ENCODE measurements at regions not wholly inside any gene's neighbourhood (a gene's known extent, or its start where the extent isn't known, plus 50 kb on each side); places are given as distances from the start of the nearest gene placed in this dataset.

DNA sequence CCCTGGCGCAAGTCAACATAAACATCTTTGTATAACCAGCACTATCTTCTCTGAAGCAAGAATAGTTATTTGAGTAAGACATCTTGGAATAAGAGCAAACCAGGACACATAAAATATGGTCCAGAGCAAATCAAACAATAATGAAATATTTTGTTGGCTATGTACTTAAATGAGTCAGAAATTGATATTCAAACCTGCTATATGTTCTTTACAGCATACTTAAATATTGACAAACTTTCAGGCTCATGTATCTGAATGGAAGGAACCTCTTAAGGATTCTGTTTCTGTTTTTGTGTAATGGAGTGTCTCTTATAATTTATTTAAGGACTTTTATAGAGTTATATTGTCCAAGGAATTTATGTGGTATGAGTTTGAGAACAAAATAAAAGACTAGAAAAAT lies 747.3 kb downstream of the EFNA5 start:
- TF ChIP-seq, protein P1, sequence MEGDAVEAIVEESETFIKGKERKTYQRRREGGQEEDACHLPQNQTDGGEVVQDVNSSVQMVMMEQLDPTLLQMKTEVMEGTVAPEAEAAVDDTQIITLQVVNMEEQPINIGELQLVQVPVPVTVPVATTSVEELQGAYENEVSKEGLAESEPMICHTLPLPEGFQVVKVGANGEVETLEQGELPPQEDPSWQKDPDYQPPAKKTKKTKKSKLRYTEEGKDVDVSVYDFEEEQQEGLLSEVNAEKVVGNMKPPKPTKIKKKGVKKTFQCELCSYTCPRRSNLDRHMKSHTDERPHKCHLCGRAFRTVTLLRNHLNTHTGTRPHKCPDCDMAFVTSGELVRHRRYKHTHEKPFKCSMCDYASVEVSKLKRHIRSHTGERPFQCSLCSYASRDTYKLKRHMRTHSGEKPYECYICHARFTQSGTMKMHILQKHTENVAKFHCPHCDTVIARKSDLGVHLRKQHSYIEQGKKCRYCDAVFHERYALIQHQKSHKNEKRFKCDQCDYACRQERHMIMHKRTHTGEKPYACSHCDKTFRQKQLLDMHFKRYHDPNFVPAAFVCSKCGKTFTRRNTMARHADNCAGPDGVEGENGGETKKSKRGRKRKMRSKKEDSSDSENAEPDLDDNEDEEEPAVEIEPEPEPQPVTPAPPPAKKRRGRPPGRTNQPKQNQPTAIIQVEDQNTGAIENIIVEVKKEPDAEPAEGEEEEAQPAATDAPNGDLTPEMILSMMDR (IDR thresholded peaks at IDR 0.05) = no peak
- no peak for TF ChIP-seq POLR2A (IDR thresholded peaks at IDR 0.05)
